Upper lobe of left lung (tissue), 6 donors: ENCODE measurements at regions not wholly inside any gene's neighbourhood (a gene's known extent, or its start where the extent isn't known, plus 50 kb on each side); places are given as distances from the start of the nearest gene placed in this dataset.

ENCODE experiments used
- ATAC-seq, 2 donors: fragments of 200-7000 bp; cut with Tn5 transposase; one replicate each; pipeline ENCODE4 v1.9.1; 2022; ENCODE audit warnings: mild to moderate bottlenecking in 2 of 2, moderate library complexity in 2 of 2; ENCODE audit not compliant: low FRiP score in 2 of 2
- DNase-seq, 2 donors: peaks; one replicate each; pipeline ENCODE4 v3.0.0-alpha.2; 2019 to 2020
- H3K27ac ChIP-seq, 4 donors: fragments of 200-600 bp; sonication (generic); one replicate each; pipeline ENCODE4 v1.5.1; 2016 to 2019
- H3K27me3 ChIP-seq, 4 donors: fragments of 200-600 bp; sonication (generic); one replicate each; pipeline ENCODE4 v1.5.1; 2017 to 2019
- H3K36me3 ChIP-seq, 4 donors: fragments of 200-600 bp; sonication (generic); one replicate each; pipeline ENCODE4 v1.5.1; 2016 to 2019
- H3K4me1 ChIP-seq, 4 donors: fragments of 200-600 bp; sonication (generic); one replicate each; pipeline ENCODE4 v1.5.1; 2018 to 2019
- H3K4me3 ChIP-seq, 4 donors: fragments of 200-600 bp; sonication (generic); one replicate each; pipeline ENCODE4 v1.5.1; 2017 to 2019; ENCODE audit warnings: mild to moderate bottlenecking in 2 of 4, moderate library complexity in 1 of 4
- H3K9me3 ChIP-seq, 4 donors: fragments of 200-600 bp; sonication (generic); one replicate each; pipeline ENCODE4 v1.5.1; 2018 to 2019
- CTCF ChIP-seq, 6 experiments: fragments of 450-650 bp in 4 of 6; fragments of 200-600 bp in 2 of 6; sonication (generic) in 2 of 6; IDR thresholded peaks; one replicate each; pipeline ENCODE4 v1.5.1; 2016 to 2019; ENCODE audit warnings: antibody characterized with exemption in 6 of 6
- EP300 ChIP-seq, 4 donors: sonication (generic); formaldehyde crosslinking; IDR thresholded peaks; one replicate each; pipeline ENCODE4 v1.5.1; 2017; ENCODE audit warnings: antibody characterized with exemption in 4 of 4, control low read depth in 2 of 4
- POLR2A ChIP-seq, 4 donors: fragments of 450-650 bp; IDR thresholded peaks; one replicate each; pipeline ENCODE4 v1.5.1; 2016 to 2017; ENCODE audit warnings: antibody characterized with exemption in 4 of 4, mild to moderate bottlenecking in 2 of 4
- POLR2AphosphoS5 ChIP-seq, 2 donors: sonication (generic); formaldehyde crosslinking; IDR thresholded peaks; one replicate each; pipeline ENCODE4 v1.5.1; 2017; ENCODE audit warnings: antibody characterized with exemption in 2 of 2
- WGBS, 2 donors: methylation state at CpG; one replicate each; pipeline ENCODE4 v1.1.5; 2017 to 2018; 5-methylcytosine and 5-hydroxymethylcytosine counted together
- donor health status: DM: no; HTN: no; CAD: no; lungs with moderate emphysema.
- donor health status: DM: no; HTN: yes; CAD: no; lungs with severe emphysema.

GRCh38 chr7:18290223-18290622 lies 205.3 kb upstream of the HDAC9 start:
- no peak for ATAC-seq
- TF ChIP-seq CTCF (IDR thresholded peaks at IDR 0.05) (no peak), EP300 (IDR thresholded peaks at IDR 0.05) (no peak), POLR2AphosphoS5 (IDR thresholded peaks at IDR 0.05) (no peak), POLR2A (IDR thresholded peaks at IDR 0.05) (no peak)
- DNase-seq = no peak
- Histone ChIP-seq H3K4me3 (peak overlapping the region in 1 of 4 donors; percentile 22), H3K36me3 (no peaks in the 10 kb centered on the region), H3K9me3 (no peaks in the 10 kb centered on the region), H3K4me1 (peaks cover 0 to 6% (median 3%) of the 10 kb centered on the region in 4 donors), H3K27me3 (no peaks in the 10 kb centered on the region), H3K27ac (no peak overlapping the region)
- 31 to 37% methylated on average over 5 of the region's 5 CpGs for WGBS, 2 donors

GRCh38 chr7:18290865-18291264 lies 204.7 kb upstream of the HDAC9 start:
- Histone ChIP-seq H3K27ac (no peak overlapping the region), H3K36me3 (no peaks in the 10 kb centered on the region), H3K9me3 (no peaks in the 10 kb centered on the region), H3K27me3 (no peaks in the 10 kb centered on the region), H3K4me3 (peak overlapping the region in 1 of 4 donors; percentile 22), H3K4me1 (peaks cover 0 to 6% (median 3%) of the 10 kb centered on the region in 4 donors)
- ATAC-seq = peak in 1 of 2 donors; percentile 32
- TF ChIP-seq CTCF (IDR thresholded peaks at IDR 0.05) = no peak
- TF ChIP-seq POLR2A (IDR thresholded peaks at IDR 0.05) = no peak
- no peak for TF ChIP-seq EP300 (IDR thresholded peaks at IDR 0.05)
- no peak for TF ChIP-seq POLR2AphosphoS5 (IDR thresholded peaks at IDR 0.05)
- WGBS, 2 donors = 65 to 72% methylated on average over 1 of the region's 1 CpG
- no peak for DNase-seq

GRCh38 chr7:18292584-18292983 lies 203.0 kb upstream of the HDAC9 start:
- Histone ChIP-seq H3K4me3 (no peak overlapping the region), H3K27ac (no peak overlapping the region), H3K27me3 (no peaks in the 10 kb centered on the region), H3K36me3 (no peaks in the 10 kb centered on the region), H3K4me1 (peaks cover 0 to 6% (median 3%) of the 10 kb centered on the region in 4 donors), H3K9me3 (no peaks in the 10 kb centered on the region)
- WGBS, 2 donors = 41 to 58% methylated on average over 2 of the region's 2 CpGs
- TF ChIP-seq CTCF (IDR thresholded peaks at IDR 0.05) (no peak), EP300 (IDR thresholded peaks at IDR 0.05) (no peak), POLR2AphosphoS5 (IDR thresholded peaks at IDR 0.05) (no peak), POLR2A (IDR thresholded peaks at IDR 0.05) (no peak)
- DNase-seq (no peak), ATAC-seq (no peak)

GRCh38 chr7:18293759-18294158 lies 201.8 kb upstream of the HDAC9 start:
- H3K4me3 ChIP-seq = no peak overlapping the region
- no peaks in the 10 kb centered on the region for H3K36me3 ChIP-seq
- peaks cover 0 to 2% (median 0%) of the 10 kb centered on the region in 4 donors for H3K27me3 ChIP-seq
- H3K9me3 ChIP-seq = no peaks in the 10 kb centered on the region
- DNase-seq = no peak
- 96 to 97% methylated on average over 2 of the region's 2 CpGs for WGBS, 2 donors
- no peak for ATAC-seq
- H3K4me1 ChIP-seq = peaks cover 0 to 6% (median 3%) of the 10 kb centered on the region in 4 donors
- H3K27ac ChIP-seq = no peak overlapping the region
- TF ChIP-seq POLR2A (IDR thresholded peaks at IDR 0.05) = no peak
- no peak for TF ChIP-seq CTCF (IDR thresholded peaks at IDR 0.05)
- no peak for TF ChIP-seq EP300 (IDR thresholded peaks at IDR 0.05)
- TF ChIP-seq POLR2AphosphoS5 (IDR thresholded peaks at IDR 0.05) = no peak

- DNase-seq = no peak
- no peaks in the 10 kb centered on the region for H3K9me3 ChIP-seq
- TF ChIP-seq POLR2A (IDR thresholded peaks at IDR 0.05) = no peak
- peak in 1 of 4 donors; percentile 4 for TF ChIP-seq EP300 (IDR thresholded peaks at IDR 0.05)
- peaks cover 0 to 2% (median 0%) of the 10 kb centered on the region in 4 donors for H3K27me3 ChIP-seq
- H3K4me1 ChIP-seq = peaks cover 0 to 6% (median 3%) of the 10 kb centered on the region in 4 donors
- WGBS, 2 donors = 80 to 83% methylated on average over 4 of the region's 4 CpGs
- H3K27ac ChIP-seq = no peak overlapping the region
- no peaks in the 10 kb centered on the region for H3K36me3 ChIP-seq
- no peak for ATAC-seq
- H3K4me3 ChIP-seq = no peak overlapping the region
Observed at GRCh38 chr7:18294411-18294810, 201.1 kb upstream of the HDAC9 start.
